HG03439 (cell line): ENCODE measurements at regions not wholly inside any gene's neighbourhood (a gene's known extent, or its start where the extent isn't known, plus 50 kb on each side); places are given as distances from the start of the nearest gene placed in this dataset.

Source experiments
- ATAC-seq: cut with Tn5 transposase; IDR thresholded peaks from one replicate; pipeline ENCODE4 v1.9.1; 2021; ENCODE audit warnings: mild to moderate bottlenecking, moderate library complexity; ENCODE audit not compliant: unreplicated experiment

- ATAC-seq = peak; percentile 54
Measured at GRCh38 chr5:115414406-115415142, 118.1 kb upstream of the CCDC112 start.

GRCh38 chr5:115413651-115414050 lies 117.2 kb upstream of the CCDC112 start:
- ATAC-seq = no peak

GRCh38 chr5:115409094-115409493 lies 112.6 kb upstream of the CCDC112 start:
- no peak for ATAC-seq

GRCh38 chr5:115402822-115403577 lies 106.5 kb upstream of the CCDC112 start:
- no peak for ATAC-seq

GRCh38 chr5:115402092-115402491 lies 105.6 kb upstream of the CCDC112 start:
- no peak for ATAC-seq

- ATAC-seq = no peak
Measured at GRCh38 chr5:115398719-115399118, 102.3 kb upstream of the CCDC112 start.

GRCh38 chr5:115396688-115397087 lies 100.2 kb upstream of the CCDC112 start:
- ATAC-seq = no peak

GRCh38 chr5:115396081-115396480 lies 99.6 kb upstream of the CCDC112 start:
- ATAC-seq = no peak

- ATAC-seq = no peak
Measured at GRCh38 chr5:115394531-115394930, 98.1 kb upstream of the CCDC112 start.

GRCh38 chr5:115393239-115393638 lies 96.8 kb upstream of the CCDC112 start:
- ATAC-seq = no peak

GRCh38 chr5:115392611-115393010 lies 96.2 kb upstream of the CCDC112 start:
- no peak for ATAC-seq

- ATAC-seq = no peak
Measured at GRCh38 chr5:115391780-115392179, 95.3 kb upstream of the CCDC112 start.

- ATAC-seq = no peak
Measured at GRCh38 chr5:115389799-115390382, 93.4 kb upstream of the CCDC112 start.

- ATAC-seq = no peak
Measured at GRCh38 chr5:115389034-115389798, 92.8 kb upstream of the CCDC112 start.

- no peak for ATAC-seq
Measured at GRCh38 chr5:115388240-115388639, 91.8 kb upstream of the CCDC112 start.

- no peak for ATAC-seq
Measured at GRCh38 chr5:115387816-115388215, 91.4 kb upstream of the CCDC112 start.

- no peak for ATAC-seq
Measured at GRCh38 chr5:115386657-115387056, 90.2 kb upstream of the CCDC112 start.

- ATAC-seq = no peak
Measured at GRCh38 chr5:115384587-115385375, 88.3 kb upstream of the CCDC112 start.

- no peak for ATAC-seq
Measured at GRCh38 chr5:115382989-115383388, 86.5 kb upstream of the CCDC112 start.

GRCh38 chr5:115381911-115382662 lies 85.6 kb upstream of the CCDC112 start:
- ATAC-seq = no peak
